ENCODE measurements at regions not wholly inside any gene's neighbourhood (a gene's known extent, or its start where the extent isn't known, plus 50 kb on each side); places are given as distances from the start of the nearest gene placed in this dataset.

DNA sequence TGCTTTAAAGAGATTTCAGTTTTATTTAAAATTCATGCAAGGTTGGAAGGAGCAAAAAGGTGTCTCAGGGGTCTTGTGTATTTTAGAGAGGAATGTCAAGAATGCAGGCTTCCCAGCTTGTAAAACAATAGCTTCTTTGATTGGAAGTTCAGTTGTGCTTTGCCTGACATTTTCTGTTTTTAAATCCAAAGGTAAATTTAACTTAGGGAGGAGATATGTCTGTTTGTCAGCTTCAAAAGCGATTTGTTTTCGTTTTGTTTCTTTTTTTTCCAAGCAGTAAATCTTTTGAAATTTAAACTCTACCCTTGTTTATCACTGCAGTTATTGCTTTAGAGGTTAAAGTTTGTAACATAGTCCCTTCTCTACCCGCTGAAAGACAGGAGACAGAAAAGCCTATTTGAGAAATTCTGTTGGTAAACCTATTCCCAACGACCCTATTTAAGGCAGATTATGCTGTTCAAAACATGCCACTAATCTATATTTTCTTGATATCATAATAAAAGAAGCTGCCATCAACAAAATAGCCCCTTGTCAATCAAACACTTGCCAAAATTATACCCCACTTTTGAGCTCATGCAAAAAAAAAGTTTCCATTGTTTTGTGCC lies 639.6 kb downstream of the IRS1 start (continued):
- TF ChIP-seq, protein P1, sequence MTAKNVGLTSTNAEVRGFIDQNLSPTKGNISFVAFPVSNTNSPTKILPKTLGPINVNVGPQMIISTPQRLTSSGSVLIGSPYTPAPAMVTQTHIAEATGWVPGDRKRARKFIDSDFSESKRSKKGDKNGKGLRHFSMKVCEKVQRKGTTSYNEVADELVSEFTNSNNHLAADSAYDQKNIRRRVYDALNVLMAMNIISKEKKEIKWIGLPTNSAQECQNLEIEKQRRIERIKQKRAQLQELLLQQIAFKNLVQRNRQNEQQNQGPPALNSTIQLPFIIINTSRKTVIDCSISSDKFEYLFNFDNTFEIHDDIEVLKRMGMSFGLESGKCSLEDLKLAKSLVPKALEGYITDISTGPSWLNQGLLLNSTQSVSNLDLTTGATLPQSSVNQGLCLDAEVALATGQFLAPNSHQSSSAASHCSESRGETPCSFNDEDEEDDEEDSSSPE (CRISPR knock-in tag; IDR thresholded peaks at IDR 0.05), result peak; percentile 33; the same call in 1 of the 2 replicates
- TF ChIP-seq ZNF530 (CRISPR knock-in tag; IDR thresholded peaks at IDR 0.05; ENCODE audit: low read depth) (no peak), ZNF891 (CRISPR knock-in tag; IDR thresholded peaks at IDR 0.05) (no peak), DNMT3B (CRISPR knock-in tag; conservative IDR thresholded peaks at IDR 0.05) (peak; percentile 89; the same call in 1 of the 2 replicates), YY1 (IDR thresholded peaks at IDR 0.05; ENCODE audit: insufficient read depth, insufficient replicate concordance, low read depth, low read length) (no peak), ERF (CRISPR knock-in tag; IDR thresholded peaks at IDR 0.05) (peak; percentile 83), SYNCRIP (IDR thresholded peaks at IDR 0.05; ENCODE audit: insufficient read depth, low read depth, low read length) (no peak), THYN1 (CRISPR knock-in tag; IDR thresholded peaks at IDR 0.05; ENCODE audit: borderline replicate concordance, low read depth) (no peak), KLF6 (CRISPR knock-in tag; IDR thresholded peaks at IDR 0.05) (peak; percentile 64; the same call in 1 of the 2 replicates), ZZZ3 (CRISPR knock-in tag; IDR thresholded peaks at IDR 0.05; ENCODE audit: borderline replicate concordance) (no peak), JUNB (CRISPR knock-in tag; IDR thresholded peaks at IDR 0.05; ENCODE audit: borderline replicate concordance) (no peak)
- TF ChIP-seq, protein P2, sequence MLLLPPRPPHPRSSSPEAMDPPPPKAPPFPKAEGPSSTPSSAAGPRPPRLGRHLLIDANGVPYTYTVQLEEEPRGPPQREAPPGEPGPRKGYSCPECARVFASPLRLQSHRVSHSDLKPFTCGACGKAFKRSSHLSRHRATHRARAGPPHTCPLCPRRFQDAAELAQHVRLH (CRISPR knock-in tag; IDR thresholded peaks at IDR 0.05; ENCODE audit: borderline replicate concordance, low read depth), result no peak
- TF ChIP-seq, protein P3, sequence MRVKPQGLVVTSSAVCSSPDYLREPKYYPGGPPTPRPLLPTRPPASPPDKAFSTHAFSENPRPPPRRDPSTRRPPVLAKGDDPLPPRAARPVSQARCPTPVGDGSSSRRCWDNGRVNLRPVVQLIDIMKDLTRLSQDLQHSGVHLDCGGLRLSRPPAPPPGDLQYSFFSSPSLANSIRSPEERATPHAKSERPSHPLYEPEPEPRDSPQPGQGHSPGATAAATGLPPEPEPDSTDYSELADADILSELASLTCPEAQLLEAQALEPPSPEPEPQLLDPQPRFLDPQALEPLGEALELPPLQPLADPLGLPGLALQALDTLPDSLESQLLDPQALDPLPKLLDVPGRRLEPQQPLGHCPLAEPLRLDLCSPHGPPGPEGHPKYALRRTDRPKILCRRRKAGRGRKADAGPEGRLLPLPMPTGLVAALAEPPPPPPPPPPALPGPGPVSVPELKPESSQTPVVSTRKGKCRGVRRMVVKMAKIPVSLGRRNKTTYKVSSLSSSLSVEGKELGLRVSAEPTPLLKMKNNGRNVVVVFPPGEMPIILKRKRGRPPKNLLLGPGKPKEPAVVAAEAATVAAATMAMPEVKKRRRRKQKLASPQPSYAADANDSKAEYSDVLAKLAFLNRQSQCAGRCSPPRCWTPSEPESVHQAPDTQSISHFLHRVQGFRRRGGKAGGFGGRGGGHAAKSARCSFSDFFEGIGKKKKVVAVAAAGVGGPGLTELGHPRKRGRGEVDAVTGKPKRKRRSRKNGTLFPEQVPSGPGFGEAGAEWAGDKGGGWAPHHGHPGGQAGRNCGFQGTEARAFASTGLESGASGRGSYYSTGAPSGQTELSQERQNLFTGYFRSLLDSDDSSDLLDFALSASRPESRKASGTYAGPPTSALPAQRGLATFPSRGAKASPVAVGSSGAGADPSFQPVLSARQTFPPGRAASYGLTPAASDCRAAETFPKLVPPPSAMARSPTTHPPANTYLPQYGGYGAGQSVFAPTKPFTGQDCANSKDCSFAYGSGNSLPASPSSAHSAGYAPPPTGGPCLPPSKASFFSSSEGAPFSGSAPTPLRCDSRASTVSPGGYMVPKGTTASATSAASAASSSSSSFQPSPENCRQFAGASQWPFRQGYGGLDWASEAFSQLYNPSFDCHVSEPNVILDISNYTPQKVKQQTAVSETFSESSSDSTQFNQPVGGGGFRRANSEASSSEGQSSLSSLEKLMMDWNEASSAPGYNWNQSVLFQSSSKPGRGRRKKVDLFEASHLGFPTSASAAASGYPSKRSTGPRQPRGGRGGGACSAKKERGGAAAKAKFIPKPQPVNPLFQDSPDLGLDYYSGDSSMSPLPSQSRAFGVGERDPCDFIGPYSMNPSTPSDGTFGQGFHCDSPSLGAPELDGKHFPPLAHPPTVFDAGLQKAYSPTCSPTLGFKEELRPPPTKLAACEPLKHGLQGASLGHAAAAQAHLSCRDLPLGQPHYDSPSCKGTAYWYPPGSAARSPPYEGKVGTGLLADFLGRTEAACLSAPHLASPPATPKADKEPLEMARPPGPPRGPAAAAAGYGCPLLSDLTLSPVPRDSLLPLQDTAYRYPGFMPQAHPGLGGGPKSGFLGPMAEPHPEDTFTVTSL (CRISPR knock-in tag; IDR thresholded peaks at IDR 0.05; ENCODE audit: borderline replicate concordance), result peak; percentile 100
- TF ChIP-seq, protein P4, sequence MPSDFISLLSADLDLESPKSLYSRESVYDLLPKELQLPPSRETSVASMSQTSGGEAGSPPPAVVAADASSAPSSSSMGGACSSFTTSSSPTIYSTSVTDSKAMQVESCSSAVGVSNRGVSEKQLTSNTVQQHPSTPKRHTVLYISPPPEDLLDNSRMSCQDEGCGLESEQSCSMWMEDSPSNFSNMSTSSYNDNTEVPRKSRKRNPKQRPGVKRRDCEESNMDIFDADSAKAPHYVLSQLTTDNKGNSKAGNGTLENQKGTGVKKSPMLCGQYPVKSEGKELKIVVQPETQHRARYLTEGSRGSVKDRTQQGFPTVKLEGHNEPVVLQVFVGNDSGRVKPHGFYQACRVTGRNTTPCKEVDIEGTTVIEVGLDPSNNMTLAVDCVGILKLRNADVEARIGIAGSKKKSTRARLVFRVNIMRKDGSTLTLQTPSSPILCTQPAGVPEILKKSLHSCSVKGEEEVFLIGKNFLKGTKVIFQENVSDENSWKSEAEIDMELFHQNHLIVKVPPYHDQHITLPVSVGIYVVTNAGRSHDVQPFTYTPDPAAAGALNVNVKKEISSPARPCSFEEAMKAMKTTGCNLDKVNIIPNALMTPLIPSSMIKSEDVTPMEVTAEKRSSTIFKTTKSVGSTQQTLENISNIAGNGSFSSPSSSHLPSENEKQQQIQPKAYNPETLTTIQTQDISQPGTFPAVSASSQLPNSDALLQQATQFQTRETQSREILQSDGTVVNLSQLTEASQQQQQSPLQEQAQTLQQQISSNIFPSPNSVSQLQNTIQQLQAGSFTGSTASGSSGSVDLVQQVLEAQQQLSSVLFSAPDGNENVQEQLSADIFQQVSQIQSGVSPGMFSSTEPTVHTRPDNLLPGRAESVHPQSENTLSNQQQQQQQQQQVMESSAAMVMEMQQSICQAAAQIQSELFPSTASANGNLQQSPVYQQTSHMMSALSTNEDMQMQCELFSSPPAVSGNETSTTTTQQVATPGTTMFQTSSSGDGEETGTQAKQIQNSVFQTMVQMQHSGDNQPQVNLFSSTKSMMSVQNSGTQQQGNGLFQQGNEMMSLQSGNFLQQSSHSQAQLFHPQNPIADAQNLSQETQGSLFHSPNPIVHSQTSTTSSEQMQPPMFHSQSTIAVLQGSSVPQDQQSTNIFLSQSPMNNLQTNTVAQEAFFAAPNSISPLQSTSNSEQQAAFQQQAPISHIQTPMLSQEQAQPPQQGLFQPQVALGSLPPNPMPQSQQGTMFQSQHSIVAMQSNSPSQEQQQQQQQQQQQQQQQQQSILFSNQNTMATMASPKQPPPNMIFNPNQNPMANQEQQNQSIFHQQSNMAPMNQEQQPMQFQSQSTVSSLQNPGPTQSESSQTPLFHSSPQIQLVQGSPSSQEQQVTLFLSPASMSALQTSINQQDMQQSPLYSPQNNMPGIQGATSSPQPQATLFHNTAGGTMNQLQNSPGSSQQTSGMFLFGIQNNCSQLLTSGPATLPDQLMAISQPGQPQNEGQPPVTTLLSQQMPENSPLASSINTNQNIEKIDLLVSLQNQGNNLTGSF (CRISPR knock-in tag; IDR thresholded peaks at IDR 0.05), result no peak
- TF ChIP-seq, protein P5, sequence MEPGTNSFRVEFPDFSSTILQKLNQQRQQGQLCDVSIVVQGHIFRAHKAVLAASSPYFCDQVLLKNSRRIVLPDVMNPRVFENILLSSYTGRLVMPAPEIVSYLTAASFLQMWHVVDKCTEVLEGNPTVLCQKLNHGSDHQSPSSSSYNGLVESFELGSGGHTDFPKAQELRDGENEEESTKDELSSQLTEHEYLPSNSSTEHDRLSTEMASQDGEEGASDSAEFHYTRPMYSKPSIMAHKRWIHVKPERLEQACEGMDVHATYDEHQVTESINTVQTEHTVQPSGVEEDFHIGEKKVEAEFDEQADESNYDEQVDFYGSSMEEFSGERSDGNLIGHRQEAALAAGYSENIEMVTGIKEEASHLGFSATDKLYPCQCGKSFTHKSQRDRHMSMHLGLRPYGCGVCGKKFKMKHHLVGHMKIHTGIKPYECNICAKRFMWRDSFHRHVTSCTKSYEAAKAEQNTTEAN (CRISPR knock-in tag; conservative IDR thresholded peaks at IDR 0.05), result no peak; the same call in 1 of the 2 replicates
